GM12878 (cell line): ENCODE measurements at regions not wholly inside any gene's neighbourhood (a gene's known extent, or its start where the extent isn't known, plus 50 kb on each side); places are given as distances from the start of the nearest gene placed in this dataset.

Experiments used
- ATAC-seq: fragments of 200-7000 bp; cut with Tn5 transposase; 3 replicates; pipeline ENCODE4 v1.9.1; 2020; ENCODE audit warnings: mild to moderate bottlenecking, moderate library complexity
- BruUV-seq: library from RNA; stranded (reverse); fragments of 400-500 nt; replicated peaks from 2 replicates; lab custom pipeline; 2021; lab: Mats Ljungman, UMichigan
- CTCF ChIA-PET: fragments of 300-600 bp; sonication (Branson Sonifier 250); formaldehyde crosslinking; extraction: SDS; loops from one replicate; lab custom pipeline; 2021; ENCODE audit warnings: inconsistent platforms; lab: Yijun Ruan, JAX
- POLR2A ChIA-PET: fragments of 350-600 bp; formaldehyde crosslinking; extraction: SDS; loops from one replicate; lab custom pipeline; 2021; ENCODE audit warnings: inconsistent platforms; lab: Charles Lee
- RAD21 ChIA-PET: fragments of 300-600 bp; sonication (Branson Sonifier 250); formaldehyde crosslinking; loops from one replicate; lab custom pipeline; 2023; ENCODE audit warnings: antibody characterized with exemption; ENCODE audit not compliant: unreplicated experiment; lab: Charles Lee
- SMC1A ChIA-PET: fragments of 300-600 bp; sonication (Branson Sonifier 250); formaldehyde crosslinking; loops from one replicate; lab custom pipeline; 2023; ENCODE audit not compliant: unreplicated experiment, uncharacterized antibody; lab: Charles Lee
- DNase-seq: peaks from one replicate; pipeline ENCODE4 v3.0.0-alpha.2; 2011; ENCODE audit warnings: low read depth, low spot score
- FAIRE-seq: peaks from 3 replicates; lab custom pipeline; 2011; peaks lifted over from hg19 to GRCh38; lab: Jason Lieb, UNC
- H2AFZ ChIP-seq: 2 replicates; pipeline ENCODE4 v1.6.0; 2011; ENCODE audit warnings: low read depth, low read length, control low read depth; ENCODE audit not compliant: control insufficient read depth
- H3K27ac ChIP-seq: 2 replicates; pipeline ENCODE4 v1.5.1; 2011; ENCODE audit warnings: control low read depth; ENCODE audit not compliant: control insufficient read depth, insufficient read depth
- H3K27me3 ChIP-seq, 2 experiments: replicated peaks in 1 of 2; 2 replicates each; pipeline versions ENCODE4 v1.6.0 to v1.6.1; 2011; ENCODE audit warnings: low read length in 1 of 2; ENCODE audit not compliant: control insufficient read depth in 2 of 2, insufficient read depth in 2 of 2
- H3K36me3 ChIP-seq, 2 experiments: 2 replicates each; pipeline ENCODE4 v1.5.1; 2011; ENCODE audit warnings: low read length in 1 of 2; ENCODE audit not compliant: control insufficient read depth in 2 of 2, insufficient read depth in 2 of 2
- H3K4me1 ChIP-seq: 2 replicates; pipeline ENCODE4 v1.6.1; 2011; ENCODE audit warnings: mild to moderate bottlenecking, low read length, moderate library complexity, mixed read lengths; ENCODE audit not compliant: control insufficient read depth, insufficient read depth
- H3K4me2 ChIP-seq: 2 replicates; pipeline ENCODE4 v1.6.0; 2011; ENCODE audit warnings: control low read depth; ENCODE audit not compliant: control insufficient read depth, insufficient read depth
- H3K4me3 ChIP-seq: fragments of 200-600 bp; sonication (generic); 2 replicates; pipeline ENCODE4 v1.5.1; 2016
- H3K79me2 ChIP-seq: 2 replicates; pipeline ENCODE4 v1.6.0; 2011; ENCODE audit warnings: low read length; ENCODE audit not compliant: control insufficient read depth, insufficient read depth
- H3K9ac ChIP-seq: 2 replicates; pipeline ENCODE4 v1.8.0; 2011; ENCODE audit warnings: low read length, control low read depth, mixed read lengths; ENCODE audit not compliant: control insufficient read depth, insufficient read depth
- H3K9me3 ChIP-seq: replicated peaks from 3 replicates; pipeline ENCODE4 v1.5.1; 2011; ENCODE audit warnings: mild to moderate bottlenecking, low read length; ENCODE audit not compliant: control insufficient read depth, insufficient read depth
- H4K20me1 ChIP-seq: 2 replicates; pipeline ENCODE4 v1.6.0; 2011; ENCODE audit not compliant: control insufficient read depth, insufficient read depth
- BRCA1 ChIP-seq: IDR thresholded peaks from 2 replicates; pipeline ENCODE4 v1.6.1; 2011; ENCODE audit warnings: low read depth, low read length, improper control_type of control experiment
- CBFB ChIP-seq: IDR thresholded peaks from 2 replicates; pipeline ENCODE4 v1.6.1; 2016; ENCODE audit warnings: antibody characterized with exemption, low read depth
- CREM ChIP-seq: IDR thresholded peaks from 2 replicates; pipeline ENCODE4 v1.6.1; 2014; ENCODE audit warnings: antibody characterized with exemption, low read depth
- E2F8 ChIP-seq: fragments of 450-650 bp; IDR thresholded peaks from 2 replicates; pipeline ENCODE4 v1.6.1; 2018; ENCODE audit warnings: mild to moderate bottlenecking, low read depth, moderate library complexity; ENCODE audit not compliant: partially characterized antibody
- EED ChIP-seq: sonication (generic); IDR thresholded peaks from 2 replicates; pipeline ENCODE4 v1.6.1; 2016; ENCODE audit warnings: antibody characterized with exemption, low read depth
- EGR1 ChIP-seq, 2 experiments: IDR thresholded peaks; 1 replicate in 1 of 2; 2 replicates in 1 of 2; pipeline ENCODE4 v1.6.1; 2011 to 2012; ENCODE audit warnings: low read depth in 2 of 2, low read length in 2 of 2, borderline replicate concordance in 1 of 2, mild to moderate bottlenecking in 1 of 2, moderate library complexity in 1 of 2
- FOXM1 ChIP-seq: IDR thresholded peaks from 2 replicates; pipeline ENCODE4 v1.6.1; 2012; ENCODE audit warnings: low read depth, mild to moderate bottlenecking, inconsistent platforms, low read length, moderate library complexity
- IKZF2 ChIP-seq, 2 experiments: fragments of 450-650 bp; IDR thresholded peaks; 2 replicates each; pipeline ENCODE4 v1.6.1; 2017; ENCODE audit warnings: mild to moderate bottlenecking in 2 of 2, moderate library complexity in 2 of 2
- KDM1A ChIP-seq: fragments of 200-600 bp; sonication (generic); IDR thresholded peaks from 2 replicates; pipeline ENCODE4 v1.6.1; 2016; ENCODE audit warnings: borderline replicate concordance
- RAD51 ChIP-seq: fragments of 450-650 bp; IDR thresholded peaks from 2 replicates; pipeline ENCODE4 v1.6.1; 2016; ENCODE audit warnings: moderate library complexity, mild to moderate bottlenecking, inconsistent platforms
- RUNX3 ChIP-seq: IDR thresholded peaks from 2 replicates; pipeline ENCODE4 v1.6.1; 2012; ENCODE audit warnings: low read length, inconsistent platforms
- SKIL ChIP-seq: fragments of 450-650 bp; IDR thresholded peaks from 2 replicates; pipeline ENCODE4 v1.6.1; 2017; ENCODE audit warnings: mild to moderate bottlenecking, low read depth, inconsistent platforms; ENCODE audit not compliant: poor library complexity, severe bottlenecking
- YY1 ChIP-seq: IDR thresholded peaks from 2 replicates; pipeline ENCODE4 v1.6.1; 2011; ENCODE audit warnings: low read depth, mild to moderate bottlenecking, low read length
- WGBS: methylation state at CpG from one replicate; pipeline ENCODE4 v1.1.6; 2016; ENCODE audit warnings: low lambda C conversion rate; ENCODE audit not compliant: insufficient replicate concordance, insufficient coverage; ENCODE audit errors: missing lambda C conversion rate; 5-methylcytosine and 5-hydroxymethylcytosine counted together
- in situ Hi-C: fragments of 300-500 bp; cut with MboI; formaldehyde crosslinking; loops from 9 replicates; pipeline ENCODE4 v1.14.3; 2018; ENCODE audit warnings: mixed read lengths
- intact Hi-C: fragments of 100-400 bp; cut with micrococcal nuclease; formaldehyde crosslinking; loops from one replicate; pipeline ENCODE4 v1.14.2; 2022; ENCODE audit not compliant: unreplicated experiment
- TF ChIP-seq, protein P1 (sequence below): fragments of 450-650 bp; IDR thresholded peaks from 2 replicates; pipeline ENCODE4 v1.6.1; 2017; ENCODE audit warnings: low read depth, mild to moderate bottlenecking, moderate library complexity
- TF ChIP-seq, protein P2 (sequence below): fragments of 450-650 bp; IDR thresholded peaks from 2 replicates; pipeline ENCODE4 v1.6.1; 2017; ENCODE audit warnings: mild to moderate bottlenecking, moderate library complexity

- H3K9me3 ChIP-seq = no peaks in the 10 kb centered on the region
- H3K79me2 ChIP-seq = no peaks in the 10 kb centered on the region
- ChIA-PET POLR2A (no interaction called here), SMC1A (interaction anchor here (1.2 kb wide), 1 partner anchor 25 kb away, joined by 4 read pairs; no protein-coding TSS in a partner anchor), RAD21 (no interaction called here), CTCF (interaction anchor here (1.5 kb wide), 1 partner anchor 26 kb away, joined by 8 read pairs; no protein-coding TSS in a partner anchor)
- DNase-seq (no peak), FAIRE-seq (no peak), ATAC-seq (no peak)
- H4K20me1 ChIP-seq = no peaks in the 10 kb centered on the region
- H3K4me3 ChIP-seq = no peak overlapping the region
- intact Hi-C loops = no loop called here
- no peak overlapping the region for H3K9ac ChIP-seq
- H3K4me1 ChIP-seq = no peaks in the 10 kb centered on the region
- in situ Hi-C loops = no loop called here
- H3K27ac ChIP-seq = no peak overlapping the region
- H3K4me2 ChIP-seq = no peak overlapping the region
- WGBS = 84% methylated on average over 3 of the region's 3 CpGs
- no TSS peak for BruUV-seq
- no peak overlapping the region for H2AFZ ChIP-seq
- no peaks in the 10 kb centered on the region for H3K27me3 ChIP-seq
- H3K36me3 ChIP-seq = no peaks in the 10 kb centered on the region
- TF ChIP-seq CBFB (no peak), CREM (no peak), KDM1A (no peak), EED (no peak), YY1 (no peak), E2F8 (no peak), EGR1 (IDR thresholded peaks at IDR 0.05; ENCODE audit: borderline replicate concordance in 1 of 2, low read depth in 2 of 2, low read length in 2 of 2) (no peak), SKIL (no peak), IKZF2 (IDR thresholded peaks at IDR 0.05) (no peak), RAD51 (no peak), RUNX3 (no peak), FOXM1 (no peak), BRCA1 (no peak)
- TF ChIP-seq, protein P1, sequence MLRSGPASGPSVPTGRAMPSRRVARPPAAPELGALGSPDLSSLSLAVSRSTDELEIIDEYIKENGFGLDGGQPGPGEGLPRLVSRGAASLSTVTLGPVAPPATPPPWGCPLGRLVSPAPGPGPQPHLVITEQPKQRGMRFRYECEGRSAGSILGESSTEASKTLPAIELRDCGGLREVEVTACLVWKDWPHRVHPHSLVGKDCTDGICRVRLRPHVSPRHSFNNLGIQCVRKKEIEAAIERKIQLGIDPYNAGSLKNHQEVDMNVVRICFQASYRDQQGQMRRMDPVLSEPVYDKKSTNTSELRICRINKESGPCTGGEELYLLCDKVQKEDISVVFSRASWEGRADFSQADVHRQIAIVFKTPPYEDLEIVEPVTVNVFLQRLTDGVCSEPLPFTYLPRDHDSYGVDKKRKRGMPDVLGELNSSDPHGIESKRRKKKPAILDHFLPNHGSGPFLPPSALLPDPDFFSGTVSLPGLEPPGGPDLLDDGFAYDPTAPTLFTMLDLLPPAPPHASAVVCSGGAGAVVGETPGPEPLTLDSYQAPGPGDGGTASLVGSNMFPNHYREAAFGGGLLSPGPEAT = no peak
- TF ChIP-seq, protein P2, sequence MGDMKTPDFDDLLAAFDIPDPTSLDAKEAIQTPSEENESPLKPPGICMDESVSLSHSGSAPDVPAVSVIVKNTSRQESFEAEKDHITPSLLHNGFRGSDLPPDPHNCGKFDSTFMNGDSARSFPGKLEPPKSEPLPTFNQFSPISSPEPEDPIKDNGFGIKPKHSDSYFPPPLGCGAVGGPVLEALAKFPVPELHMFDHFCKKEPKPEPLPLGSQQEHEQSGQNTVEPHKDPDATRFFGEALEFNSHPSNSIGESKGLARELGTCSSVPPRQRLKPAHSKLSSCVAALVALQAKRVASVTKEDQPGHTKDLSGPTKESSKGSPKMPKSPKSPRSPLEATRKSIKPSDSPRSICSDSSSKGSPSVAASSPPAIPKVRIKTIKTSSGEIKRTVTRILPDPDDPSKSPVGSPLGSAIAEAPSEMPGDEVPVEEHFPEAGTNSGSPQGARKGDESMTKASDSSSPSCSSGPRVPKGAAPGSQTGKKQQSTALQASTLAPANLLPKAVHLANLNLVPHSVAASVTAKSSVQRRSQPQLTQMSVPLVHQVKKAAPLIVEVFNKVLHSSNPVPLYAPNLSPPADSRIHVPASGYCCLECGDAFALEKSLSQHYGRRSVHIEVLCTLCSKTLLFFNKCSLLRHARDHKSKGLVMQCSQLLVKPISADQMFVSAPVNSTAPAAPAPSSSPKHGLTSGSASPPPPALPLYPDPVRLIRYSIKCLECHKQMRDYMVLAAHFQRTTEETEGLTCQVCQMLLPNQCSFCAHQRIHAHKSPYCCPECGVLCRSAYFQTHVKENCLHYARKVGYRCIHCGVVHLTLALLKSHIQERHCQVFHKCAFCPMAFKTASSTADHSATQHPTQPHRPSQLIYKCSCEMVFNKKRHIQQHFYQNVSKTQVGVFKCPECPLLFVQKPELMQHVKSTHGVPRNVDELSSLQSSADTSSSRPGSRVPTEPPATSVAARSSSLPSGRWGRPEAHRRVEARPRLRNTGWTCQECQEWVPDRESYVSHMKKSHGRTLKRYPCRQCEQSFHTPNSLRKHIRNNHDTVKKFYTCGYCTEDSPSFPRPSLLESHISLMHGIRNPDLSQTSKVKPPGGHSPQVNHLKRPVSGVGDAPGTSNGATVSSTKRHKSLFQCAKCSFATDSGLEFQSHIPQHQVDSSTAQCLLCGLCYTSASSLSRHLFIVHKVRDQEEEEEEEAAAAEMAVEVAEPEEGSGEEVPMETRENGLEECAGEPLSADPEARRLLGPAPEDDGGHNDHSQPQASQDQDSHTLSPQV = no peak
Measured at GRCh38 chr3:81884791-81885190, 123.3 kb upstream of the GBE1 start.
